Endothelial cell of umbilical vein (primary cell): ENCODE measurements at regions not wholly inside any gene's neighbourhood (a gene's known extent, or its start where the extent isn't known, plus 50 kb on each side); places are given as distances from the start of the nearest gene placed in this dataset.

Experiments
- BruUV-seq: library from RNA; stranded (reverse); fragments of 400-500 nt; replicated peaks from 2 replicates; lab custom pipeline; 2021; lab: Mats Ljungman, UMichigan
- CTCF ChIA-PET: fragments of 300-600, 350-600 bp; sonication (Branson Sonifier 250); formaldehyde crosslinking; loops from one replicate; lab custom pipeline; 2021; ENCODE audit warnings: antibody characterized with exemption, inconsistent platforms; lab: Charles Lee
- POLR2A ChIA-PET: fragments of 300-600, 350-600 bp; sonication (Branson Sonifier 250); formaldehyde crosslinking; loops from one replicate; lab custom pipeline; 2021; ENCODE audit warnings: antibody characterized with exemption, inconsistent platforms; lab: Charles Lee
- DNase-seq: peaks from one replicate; pipeline ENCODE4 v3.0.0-alpha.2; 2011; ENCODE audit warnings: low read depth, low spot score
- FAIRE-seq: peaks from 2 replicates; lab custom pipeline; 2011; peaks lifted over from hg19 to GRCh38; lab: Jason Lieb, UNC
- H2AFZ ChIP-seq: 2 replicates; pipeline ENCODE4 v1.6.0; 2012; ENCODE audit warnings: low read depth, low read length, control low read depth, inconsistent platforms
- H3K27ac ChIP-seq: 2 replicates; pipeline ENCODE4 v1.5.1; 2011; ENCODE audit warnings: low read depth, mild to moderate bottlenecking, control low read depth, low read length, moderate library complexity; ENCODE audit not compliant: insufficient read depth
- H3K27me3 ChIP-seq, 2 experiments: 2 replicates each; pipeline versions ENCODE4 v1.6.0 to v1.6.1; 2011; ENCODE audit warnings: low read length in 2 of 2, mixed read lengths in 1 of 2; ENCODE audit not compliant: control insufficient read depth in 2 of 2, insufficient read depth in 2 of 2
- H3K36me3 ChIP-seq, 2 experiments: 2 replicates in 1 of 2; 3 replicates in 1 of 2; pipeline ENCODE4 v1.5.1; 2011; ENCODE audit warnings: low read length in 2 of 2, mild to moderate bottlenecking in 1 of 2, moderate library complexity in 1 of 2; ENCODE audit not compliant: control insufficient read depth in 2 of 2, insufficient read depth in 2 of 2; ENCODE audit errors: extremely low read depth in 1 of 2
- H3K4me1 ChIP-seq: 3 replicates; pipeline ENCODE4 v1.5.1; 2011; ENCODE audit warnings: mild to moderate bottlenecking, low read length; ENCODE audit not compliant: control insufficient read depth, insufficient read depth; ENCODE audit errors: extremely low read depth
- H3K4me2 ChIP-seq: 2 replicates; pipeline ENCODE4 v1.6.1; 2011; ENCODE audit warnings: low read length, control low read depth, mixed read lengths; ENCODE audit not compliant: insufficient read depth
- H3K4me3 ChIP-seq, 3 experiments: fragments of 200-600 bp in 1 of 3; sonication (generic), shearing (Covaris generic) in 1 of 3; replicated peaks in 1 of 3; 2 replicates each; pipeline ENCODE4 v1.5.1; 2011 to 2016; ENCODE audit warnings: control low read depth in 3 of 3, low read length in 3 of 3, mild to moderate bottlenecking in 2 of 3, inconsistent platforms in 1 of 3, low read depth in 1 of 3, moderate library complexity in 1 of 3; ENCODE audit not compliant: insufficient read depth in 1 of 3
- H3K79me2 ChIP-seq: 2 replicates; pipeline ENCODE4 v1.6.0; 2012; ENCODE audit warnings: low read length, inconsistent platforms; ENCODE audit not compliant: control insufficient read depth, insufficient read depth
- H3K9ac ChIP-seq: replicated peaks from 2 replicates; pipeline ENCODE3; 2011; ENCODE audit warnings: low read length, control low read depth; ENCODE audit not compliant: insufficient read depth; ENCODE audit errors: extremely low read depth
- H3K9me1 ChIP-seq: replicated peaks from 3 replicates; pipeline ENCODE4 v1.6.0; 2011; ENCODE audit warnings: mild to moderate bottlenecking, low read length; ENCODE audit not compliant: control insufficient read depth, insufficient read depth; ENCODE audit errors: extremely low read depth
- H3K9me3 ChIP-seq: replicated peaks from 2 replicates; pipeline ENCODE4 v1.5.1; 2012; ENCODE audit warnings: low read length, inconsistent platforms; ENCODE audit not compliant: control insufficient read depth, insufficient read depth
- H4K20me1 ChIP-seq: replicated peaks from 2 replicates; pipeline ENCODE3; 2011; ENCODE audit warnings: mild to moderate bottlenecking, low read length; ENCODE audit not compliant: control insufficient read depth, insufficient read depth; ENCODE audit errors: extremely low read depth
- EZH2 ChIP-seq: IDR thresholded peaks from 2 replicates; pipeline ENCODE4 v1.6.1; 2012; ENCODE audit warnings: borderline replicate concordance, low read depth, mild to moderate bottlenecking, moderate library complexity, low read length, inconsistent platforms; ENCODE audit not compliant: severe bottlenecking
- FOS ChIP-seq: IDR thresholded peaks from 2 replicates; pipeline ENCODE4 v1.6.1; 2011; ENCODE audit warnings: mild to moderate bottlenecking, low read length, moderate library complexity, borderline replicate concordance; ENCODE audit not compliant: insufficient read depth
- GATA2 ChIP-seq: IDR thresholded peaks from 2 replicates; pipeline ENCODE4 v1.7.0; 2011; ENCODE audit warnings: low read depth, mild to moderate bottlenecking, moderate library complexity, mixed read lengths, low read length; ENCODE audit not compliant: insufficient read length, insufficient read depth
- JUN ChIP-seq: IDR thresholded peaks from 2 replicates; pipeline ENCODE4 v1.6.1; 2011; ENCODE audit warnings: borderline replicate concordance, low read depth; ENCODE audit not compliant: insufficient read length, insufficient read depth
- MYC ChIP-seq: IDR thresholded peaks from one replicate; pipeline ENCODE4 v1.6.1; 2011; ENCODE audit warnings: mild to moderate bottlenecking, low read depth, low read length
- POLR2A ChIP-seq: IDR thresholded peaks from 2 replicates; pipeline ENCODE4 v1.6.1; 2012; ENCODE audit warnings: low read depth, mild to moderate bottlenecking, control low read depth, low read length
- POLR2AphosphoS5 ChIP-seq: IDR thresholded peaks from 2 replicates; pipeline ENCODE4 v1.6.1; 2012; ENCODE audit warnings: low read depth, mild to moderate bottlenecking, control low read depth, low read length, moderate library complexity; ENCODE audit not compliant: insufficient read depth
- dilution Hi-C: fragments of 300-500 bp; cut with MboI; formaldehyde crosslinking; loops from one replicate; pipeline ENCODE4 v1.15.0; 2019; ENCODE audit warnings: low sequenced_read_pairs; ENCODE audit not compliant: extremely low pct_ligation_motif_present
- intact Hi-C: fragments of 100-400 bp; cut with micrococcal nuclease; formaldehyde crosslinking; loops from one replicate; pipeline ENCODE4 v1.10.0; 2022
- TF ChIP-seq, protein P1 (sequence below), 2 donors: IDR thresholded peaks; 1 replicate in 1 of 2; 2 replicates in 1 of 2; pipeline ENCODE4 v1.5.1; 2011; ENCODE audit warnings: low read length in 2 of 2, mild to moderate bottlenecking in 2 of 2, moderate library complexity in 2 of 2, control low read depth in 1 of 2, inconsistent platforms in 1 of 2, low read depth in 1 of 2; ENCODE audit not compliant: insufficient read depth in 1 of 2; ENCODE audit errors: extremely low read depth in 1 of 2
- TF ChIP-seq, protein P2 (sequence below): IDR thresholded peaks from 2 replicates; pipeline ENCODE4 v1.6.1; 2011; ENCODE audit not compliant: insufficient read depth, insufficient read length

DNA sequence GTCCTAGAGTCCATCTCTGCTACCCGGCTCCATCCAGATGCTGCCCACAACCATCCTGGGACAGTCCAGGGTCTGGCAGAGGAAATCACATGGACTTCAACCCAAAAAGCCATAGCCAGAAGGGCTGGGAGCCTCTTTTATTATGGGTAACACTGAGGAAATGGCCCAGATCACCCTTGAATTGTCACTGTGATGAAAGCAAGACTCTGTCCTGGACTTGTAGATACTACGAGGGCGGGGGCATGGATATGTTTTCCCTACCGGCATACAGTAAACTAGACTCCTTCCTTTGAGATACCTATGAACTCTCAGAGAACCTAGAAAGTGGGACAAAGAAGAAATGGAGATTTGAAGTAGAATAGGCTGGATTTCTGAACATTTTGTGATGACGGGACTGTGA lies 110.3 kb downstream of the LACC1 start:
- Histone ChIP-seq H3K27me3 (peaks cover 8 to 23% of the 10 kb centered on the region in 2 experiments), H3K79me2 (no peaks in the 10 kb centered on the region), H3K9me3 (no peaks in the 10 kb centered on the region), H3K9ac (no peak overlapping the region), H4K20me1 (no peaks in the 10 kb centered on the region), H3K4me3 (no peak overlapping the region), H3K27ac (no peak overlapping the region), H3K9me1 (no peaks in the 10 kb centered on the region), H3K4me2 (no peak overlapping the region), H3K4me1 (no peaks in the 10 kb centered on the region), H2AFZ (no peak overlapping the region), H3K36me3 (no peaks in the 10 kb centered on the region)
- intact Hi-C loops (no loop called here), dilution Hi-C loops (no loop called here)
- no TSS peak for BruUV-seq
- no peak for TF ChIP-seq POLR2AphosphoS5
- no peak for TF ChIP-seq POLR2A
- TF ChIP-seq, protein P1, sequence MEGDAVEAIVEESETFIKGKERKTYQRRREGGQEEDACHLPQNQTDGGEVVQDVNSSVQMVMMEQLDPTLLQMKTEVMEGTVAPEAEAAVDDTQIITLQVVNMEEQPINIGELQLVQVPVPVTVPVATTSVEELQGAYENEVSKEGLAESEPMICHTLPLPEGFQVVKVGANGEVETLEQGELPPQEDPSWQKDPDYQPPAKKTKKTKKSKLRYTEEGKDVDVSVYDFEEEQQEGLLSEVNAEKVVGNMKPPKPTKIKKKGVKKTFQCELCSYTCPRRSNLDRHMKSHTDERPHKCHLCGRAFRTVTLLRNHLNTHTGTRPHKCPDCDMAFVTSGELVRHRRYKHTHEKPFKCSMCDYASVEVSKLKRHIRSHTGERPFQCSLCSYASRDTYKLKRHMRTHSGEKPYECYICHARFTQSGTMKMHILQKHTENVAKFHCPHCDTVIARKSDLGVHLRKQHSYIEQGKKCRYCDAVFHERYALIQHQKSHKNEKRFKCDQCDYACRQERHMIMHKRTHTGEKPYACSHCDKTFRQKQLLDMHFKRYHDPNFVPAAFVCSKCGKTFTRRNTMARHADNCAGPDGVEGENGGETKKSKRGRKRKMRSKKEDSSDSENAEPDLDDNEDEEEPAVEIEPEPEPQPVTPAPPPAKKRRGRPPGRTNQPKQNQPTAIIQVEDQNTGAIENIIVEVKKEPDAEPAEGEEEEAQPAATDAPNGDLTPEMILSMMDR (IDR thresholded peaks at IDR 0.05; ENCODE audit: extremely low read depth in 1 of 2, insufficient read depth in 1 of 2, low read depth in 1 of 2, low read length in 2 of 2) = no peak
- no peak for TF ChIP-seq FOS
- TF ChIP-seq JUN = no peak
- ChIA-PET CTCF (interaction anchor here (1.5 kb wide), 1 partner anchor 10 kb away, joined by 4 read pairs; no protein-coding TSS in a partner anchor), POLR2A (no interaction called here)
- FAIRE-seq (no peak), DNase-seq (no peak)

DNA sequence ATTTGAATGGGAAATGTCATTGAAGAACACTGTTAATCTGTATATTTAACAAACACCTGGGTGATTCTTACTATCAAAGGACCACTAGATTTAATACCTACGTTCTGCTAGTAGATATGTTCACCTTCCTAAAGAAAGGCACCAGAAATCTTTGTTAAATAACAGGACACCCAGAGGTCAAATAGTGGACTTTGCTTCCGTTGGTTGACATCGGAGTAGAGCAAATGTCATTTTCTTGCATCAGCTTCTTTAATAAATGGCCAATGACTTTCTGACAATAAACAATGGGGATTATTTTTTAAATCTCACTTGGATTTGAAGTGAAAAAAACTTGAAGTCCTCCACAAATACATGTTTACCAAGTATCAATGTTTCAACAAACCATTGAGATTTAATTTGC lies 111.1 kb downstream of the LACC1 start:
- Histone ChIP-seq H3K9me1 (no peaks in the 10 kb centered on the region), H4K20me1 (no peaks in the 10 kb centered on the region), H3K4me1 (no peaks in the 10 kb centered on the region), H3K9me3 (no peaks in the 10 kb centered on the region), H3K36me3 (no peaks in the 10 kb centered on the region), H3K27me3 (peaks cover 9 to 23% of the 10 kb centered on the region in 2 experiments), H3K27ac (no peak overlapping the region), H3K4me2 (no peak overlapping the region), H3K9ac (no peak overlapping the region), H3K79me2 (no peaks in the 10 kb centered on the region), H3K4me3 (no peak overlapping the region), H2AFZ (no peak overlapping the region)
- FAIRE-seq = no peak
- DNase-seq = no peak
- dilution Hi-C loops = no loop called here
- POLR2A ChIA-PET = no interaction called here
- no TSS peak for BruUV-seq
- TF ChIP-seq MYC (no peak), JUN (no peak), EZH2 (no peak), GATA2 (no peak), POLR2A (no peak), FOS (no peak)
- TF ChIP-seq, protein P2, sequence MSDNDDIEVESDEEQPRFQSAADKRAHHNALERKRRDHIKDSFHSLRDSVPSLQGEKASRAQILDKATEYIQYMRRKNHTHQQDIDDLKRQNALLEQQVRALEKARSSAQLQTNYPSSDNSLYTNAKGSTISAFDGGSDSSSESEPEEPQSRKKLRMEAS = no peak
- TF ChIP-seq, protein P1 (IDR thresholded peaks at IDR 0.05; ENCODE audit: extremely low read depth in 1 of 2, insufficient read depth in 1 of 2, low read depth in 1 of 2, low read length in 2 of 2) = no peak
- CTCF ChIA-PET = interaction anchor here (1.5 kb wide), 1 partner anchor 9 kb away, joined by 4 read pairs; no protein-coding TSS in a partner anchor
- intact Hi-C loops = no loop called here
